ENCODE measurements at regions not wholly inside any gene's neighbourhood (a gene's known extent, or its start where the extent isn't known, plus 50 kb on each side); places are given as distances from the start of the nearest gene placed in this dataset.

DNA sequence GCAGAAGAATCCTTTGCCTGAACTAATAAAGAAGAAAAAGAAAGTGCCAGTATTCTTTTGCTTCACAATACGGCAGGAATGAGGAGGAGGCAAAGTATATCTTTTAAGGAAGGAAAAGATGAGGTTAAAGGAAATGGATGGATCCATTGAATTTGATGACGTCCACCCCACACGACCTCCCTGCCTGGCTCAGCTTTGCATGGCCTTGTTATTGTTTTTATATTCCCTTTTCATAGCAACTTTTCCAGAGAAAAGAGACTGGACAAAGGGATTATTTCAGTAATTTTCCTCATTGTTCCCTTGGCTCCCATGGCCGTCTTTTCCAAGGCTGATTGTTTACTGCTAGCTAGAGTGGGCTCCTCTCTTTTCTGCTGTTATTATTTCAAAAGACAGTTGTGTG, 123.2 kb upstream of the SEL1L start:
- TF ChIP-seq CTCF (conservative IDR thresholded peaks at IDR 0.05; ENCODE audit: low read length) (no peak), EZH2phosphoT487 (IDR thresholded peaks at IDR 0.05; ENCODE audit: borderline replicate concordance, low read depth, low read length) (no peak)

Data from OCI-LY7 (cell line).